Stromal cell of bone marrow (primary cell): ENCODE measurements at regions not wholly inside any gene's neighbourhood (a gene's known extent, or its start where the extent isn't known, plus 50 kb on each side); places are given as distances from the start of the nearest gene placed in this dataset.

Experiments used
- DNase-seq: peaks from one replicate; pipeline ENCODE4 v3.0.0-alpha.2; 2012; ENCODE audit warnings: low read depth

- no peak for DNase-seq
These were observed 309.5 kb downstream of the NDUFA10 start for GRCh38 chr2:239715606-239716005.

DNA sequence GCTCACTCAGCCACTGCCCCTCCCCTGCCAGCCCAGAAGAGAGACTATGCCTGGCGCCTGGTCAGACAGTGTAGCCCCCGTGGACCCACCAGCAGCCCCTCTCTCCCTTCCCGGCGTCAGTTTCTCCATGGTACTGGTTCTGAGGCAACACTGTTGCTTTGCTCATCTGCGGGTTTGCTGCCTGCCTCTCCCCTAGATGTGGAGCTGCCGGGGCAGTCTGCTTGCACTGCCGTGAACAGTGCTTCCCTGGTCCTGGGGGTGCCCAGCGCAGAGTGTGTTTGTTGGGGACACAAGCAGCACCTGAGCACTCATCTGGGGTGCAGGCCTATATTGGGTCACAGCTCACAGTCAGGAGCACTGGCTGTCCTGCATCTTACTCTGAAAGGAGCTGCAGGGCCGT is 309.9 kb downstream of the NDUFA10 start:
- DNase-seq: no peak

DNA sequence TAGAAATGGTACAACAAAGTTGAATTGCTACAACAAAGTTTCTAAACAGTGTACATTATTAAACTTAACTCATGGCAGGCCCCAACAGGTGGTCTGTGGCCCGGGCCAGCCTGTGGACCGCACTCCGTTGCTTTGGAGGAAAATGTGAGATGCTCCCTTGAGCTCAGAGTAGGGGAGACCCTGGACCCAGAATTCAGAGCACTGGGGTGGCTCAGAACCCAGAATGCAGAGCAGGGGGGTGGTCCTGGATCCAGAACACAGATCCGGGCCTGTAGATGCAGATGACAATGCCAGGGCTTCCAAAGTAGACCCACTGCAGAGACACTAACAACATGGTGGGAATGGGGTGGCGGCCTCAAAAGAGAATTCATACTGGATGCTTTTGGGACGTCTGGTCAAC is 311.0 kb downstream of the NDUFA10 start:
- DNase-seq: no peak

- no peak for DNase-seq
These were observed 311.9 kb upstream of the HDAC4 start for GRCh38 chr2:239712755-239713154.

GRCh38 chr2:239711911-239712570 is 311.2 kb upstream of the HDAC4 start:
- no peak for DNase-seq

DNA sequence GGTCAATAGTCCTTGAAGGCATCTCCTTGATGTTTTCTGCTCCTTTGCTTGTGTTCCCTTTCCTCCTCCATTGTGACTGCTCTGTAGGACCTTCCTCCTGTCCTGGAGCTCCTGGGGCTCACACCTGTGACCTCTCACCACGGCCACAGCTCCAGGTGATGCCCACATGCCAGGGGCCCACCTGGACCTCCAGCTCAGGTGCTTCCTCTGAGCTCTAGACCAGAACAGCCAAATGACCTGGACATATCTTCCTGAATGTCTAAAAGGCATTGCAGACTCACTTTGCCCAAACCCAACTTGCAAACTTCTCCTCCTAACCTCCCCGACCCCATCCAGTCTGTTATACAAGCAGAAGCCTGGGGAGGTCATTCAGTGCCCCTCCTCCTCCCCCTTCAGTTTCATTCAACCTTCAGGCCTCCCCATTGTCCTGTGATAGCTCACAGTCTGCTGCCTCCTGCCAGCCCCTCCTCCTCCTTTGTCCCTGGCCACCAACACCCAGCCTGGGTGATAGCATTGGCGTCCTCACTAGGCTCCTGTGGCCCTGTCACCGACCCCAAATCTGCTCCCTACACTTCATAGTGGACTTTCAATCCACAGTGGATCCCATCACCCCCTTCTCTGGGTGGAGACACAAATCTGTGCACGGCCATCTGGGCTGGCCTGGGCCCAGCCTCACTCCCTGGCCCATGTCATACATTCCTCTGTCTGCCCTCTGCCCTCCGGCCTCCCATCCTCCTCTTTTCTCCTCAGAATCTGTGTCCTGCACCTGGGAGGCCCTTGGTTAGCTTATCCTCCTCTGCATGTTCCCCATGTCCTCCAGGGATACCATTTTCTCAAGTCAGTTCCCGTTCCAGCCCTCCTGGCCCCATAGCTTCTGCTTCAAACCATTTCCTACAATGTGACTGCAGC is 310.4 kb upstream of the HDAC4 start:
- no peak for DNase-seq

GRCh38 chr2:239706367-239706766 is 305.5 kb upstream of the HDAC4 start:
- no peak for DNase-seq

DNA sequence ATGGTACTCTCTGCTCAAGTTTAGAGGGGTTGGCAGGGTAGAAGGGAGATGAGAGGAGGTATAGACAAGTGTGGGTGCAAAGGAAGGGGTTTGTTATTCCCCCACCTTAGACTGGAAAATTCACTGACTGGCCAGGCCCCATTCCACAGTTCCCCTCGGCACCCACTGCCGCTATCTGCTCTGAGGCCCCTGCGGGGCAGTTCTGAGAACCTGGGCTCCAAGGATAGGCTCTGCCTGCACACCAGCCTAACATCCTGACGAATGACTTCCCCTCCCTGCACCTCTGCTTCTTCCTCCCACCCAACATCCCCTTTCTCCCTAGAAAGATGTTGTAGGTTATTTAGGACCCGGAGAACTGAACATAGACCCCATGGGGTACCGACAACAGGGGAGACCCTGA is 303.9 kb upstream of the HDAC4 start:
- no peak for DNase-seq

DNA sequence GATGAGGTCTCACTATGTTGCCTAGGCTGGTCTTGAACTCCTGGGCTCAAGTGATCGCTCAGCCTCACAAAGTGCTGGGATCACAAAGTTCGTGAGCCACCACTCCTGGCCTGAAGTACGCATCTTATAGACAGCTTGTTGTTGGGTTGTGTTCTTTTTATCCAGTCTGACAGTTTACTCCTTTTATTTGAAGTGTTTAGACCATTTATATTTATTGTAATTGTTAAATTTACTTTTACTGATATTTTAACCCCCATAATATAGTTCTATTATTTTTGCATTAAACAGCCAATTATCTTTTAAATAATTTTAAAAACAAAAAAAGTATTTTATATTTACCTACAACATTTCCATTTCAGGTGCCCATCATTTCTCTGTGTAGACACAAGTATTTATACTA is 303.0 kb upstream of the HDAC4 start:
- no peak for DNase-seq

DNA sequence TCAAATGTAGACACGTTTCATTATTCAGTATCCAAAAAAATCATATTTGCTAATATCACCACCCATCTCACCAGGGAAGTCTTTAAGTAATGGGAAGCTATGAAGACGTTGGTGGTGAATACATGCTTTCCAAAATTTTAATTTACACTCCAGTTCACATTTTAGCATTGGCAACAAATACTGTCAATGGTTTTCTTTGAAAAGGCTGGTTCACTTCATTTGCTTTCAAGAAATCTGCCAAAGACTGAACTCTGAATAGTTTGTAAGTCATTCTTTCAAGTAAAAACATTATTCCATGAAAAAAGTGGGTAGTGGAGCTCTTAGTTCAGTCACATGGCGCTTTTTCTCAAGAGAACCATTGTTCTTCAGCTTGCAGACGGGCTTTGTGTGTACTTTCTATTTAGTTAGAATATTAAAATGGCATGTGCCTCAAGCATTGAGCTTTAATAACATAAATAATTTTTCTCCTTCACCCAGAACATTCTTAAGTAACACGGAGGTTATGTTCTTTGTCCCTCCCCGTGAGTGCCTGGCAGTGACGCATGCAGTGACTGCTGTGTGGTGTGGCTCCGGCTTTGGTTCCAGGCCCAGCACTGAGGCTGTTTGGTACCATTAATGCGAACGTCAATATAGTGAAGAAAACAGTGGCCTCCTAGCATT is 300.0 kb upstream of the HDAC4 start:
- DNase-seq: no peak

DNA sequence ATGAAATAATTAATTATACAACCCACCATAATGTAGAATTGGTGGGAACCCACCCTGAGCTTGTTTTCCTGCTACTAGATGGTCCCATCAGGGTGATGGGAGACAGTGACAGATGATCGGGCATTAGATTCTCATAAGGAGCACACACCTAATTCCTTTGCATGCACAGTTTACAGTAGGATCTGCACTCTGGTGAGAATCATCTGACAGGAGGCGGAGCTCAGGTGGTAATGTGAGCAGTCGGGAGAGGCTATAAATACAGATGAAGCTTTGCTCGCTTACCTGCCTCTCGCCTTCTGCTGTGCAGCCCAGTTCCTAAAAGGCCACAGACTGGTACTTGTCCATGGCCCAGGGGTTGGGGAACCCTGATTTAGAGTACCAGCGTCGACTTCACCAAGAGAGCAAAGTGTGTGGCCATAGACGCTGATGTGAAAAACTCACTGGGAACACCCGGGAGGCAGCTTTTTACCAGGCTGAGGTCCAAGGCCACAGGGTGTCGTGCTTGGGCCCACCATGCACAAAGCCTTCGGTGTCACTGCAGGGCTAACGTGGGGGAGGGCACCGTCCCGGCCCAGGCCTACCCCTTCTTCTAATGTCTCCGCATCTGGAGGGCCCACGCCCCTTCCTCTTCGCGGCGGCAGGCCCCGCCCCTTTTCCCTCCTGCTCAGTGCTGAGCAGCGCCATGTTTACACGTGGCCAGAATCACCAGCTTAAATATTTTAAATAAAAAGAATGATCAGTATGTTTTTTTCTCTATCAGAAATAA is 296.8 kb upstream of the HDAC4 start:
- no peak for DNase-seq

DNA sequence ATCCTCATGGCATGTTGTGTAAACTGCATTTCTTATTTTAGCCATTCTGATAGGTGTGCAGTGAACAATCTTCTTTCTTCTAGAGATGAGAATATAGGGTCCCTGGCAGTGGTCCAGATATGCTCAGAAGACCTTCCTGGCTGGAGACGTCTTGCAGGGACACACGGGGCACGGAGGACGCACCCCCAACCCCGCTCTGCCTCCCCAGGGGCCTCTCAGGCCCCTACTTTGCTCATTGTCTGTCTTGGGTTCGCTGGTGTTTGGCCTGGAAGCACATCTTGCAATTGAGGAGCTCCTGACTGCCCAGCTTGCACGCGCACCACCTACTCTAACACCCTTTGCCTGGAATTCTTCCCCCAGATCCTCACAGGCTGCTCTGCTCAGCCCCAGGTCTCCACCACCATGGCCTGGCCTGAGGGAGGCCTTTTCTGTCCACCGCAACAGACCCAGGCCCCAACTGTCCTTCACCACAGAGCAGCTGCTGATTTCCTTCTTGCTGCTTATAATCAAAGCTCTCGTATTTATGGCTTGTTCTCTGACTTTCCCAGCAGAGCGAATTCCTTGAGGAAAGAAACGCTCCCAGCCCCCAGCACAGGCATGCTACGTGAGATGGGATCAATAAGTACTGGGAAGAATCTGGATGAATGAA is 295.9 kb upstream of the HDAC4 start:
- no peak for DNase-seq

DNA sequence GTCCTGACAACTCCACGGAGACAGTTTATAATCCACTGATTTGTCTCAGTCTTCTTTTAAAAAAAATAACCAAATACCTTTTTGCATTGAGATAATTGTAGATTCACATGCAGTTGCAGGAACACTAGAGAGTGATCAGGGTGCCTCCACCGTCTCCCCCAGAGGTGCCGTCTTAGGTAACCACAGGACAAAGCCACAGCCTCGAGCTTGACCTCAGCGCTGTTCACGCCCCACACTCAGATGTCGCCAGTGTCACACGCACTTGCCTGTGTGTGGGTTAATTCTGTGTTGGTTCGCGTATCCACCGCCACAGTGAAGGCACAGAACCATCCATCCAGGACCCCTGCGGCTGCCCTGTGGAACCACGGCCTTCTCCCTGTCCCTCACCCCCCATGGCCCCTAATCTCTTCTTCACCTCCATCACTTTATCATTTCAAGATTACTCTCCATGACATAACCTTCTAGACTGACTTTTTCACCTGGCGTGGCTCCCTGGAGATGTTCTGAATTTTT is 295.0 kb upstream of the HDAC4 start:
- DNase-seq: no peak

GRCh38 chr2:239695106-239695727 is 294.4 kb upstream of the HDAC4 start:
- DNase-seq: no peak

- DNase-seq: no peak
These were observed 293.7 kb upstream of the HDAC4 start for GRCh38 chr2:239694487-239694886.

DNA sequence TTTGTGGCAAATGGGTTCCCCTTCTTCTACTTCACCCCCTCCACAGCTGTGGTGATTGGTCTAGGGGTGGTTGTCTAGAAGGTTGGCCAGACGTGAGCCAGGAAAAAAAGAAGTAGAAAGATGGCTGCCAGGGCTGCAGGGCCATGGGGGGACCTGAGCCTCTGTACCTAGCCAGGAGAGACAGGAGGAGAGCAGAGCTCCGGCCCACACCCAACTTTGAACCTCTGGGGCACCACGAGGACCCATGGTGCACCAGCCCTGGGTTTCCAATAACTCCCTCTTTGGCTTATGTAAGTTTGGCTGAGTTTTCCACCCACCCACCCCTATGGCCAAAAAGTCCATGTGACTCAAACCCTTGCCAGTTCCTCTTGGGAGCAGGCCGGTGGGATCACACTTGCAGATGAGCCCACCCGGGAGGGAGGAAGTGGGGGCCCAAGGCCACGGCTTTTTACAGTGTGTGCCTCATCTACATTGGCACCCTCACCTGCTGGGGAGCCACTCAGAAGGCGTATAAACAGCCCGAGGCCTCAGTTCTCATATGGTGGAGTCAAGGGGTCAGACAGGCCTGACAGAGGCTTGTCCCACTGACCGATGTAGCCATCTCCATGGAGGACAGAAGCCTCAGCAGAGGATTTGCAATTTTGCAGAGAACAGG is 293.1 kb upstream of the HDAC4 start:
- DNase-seq: no peak

GRCh38 chr2:239693330-239693729 is 292.5 kb upstream of the HDAC4 start:
- DNase-seq: no peak

- DNase-seq: no peak
These were observed 292.1 kb upstream of the HDAC4 start for GRCh38 chr2:239692919-239693318.

- no peak for DNase-seq
These were observed 291.6 kb upstream of the HDAC4 start for GRCh38 chr2:239692362-239692851.

DNA sequence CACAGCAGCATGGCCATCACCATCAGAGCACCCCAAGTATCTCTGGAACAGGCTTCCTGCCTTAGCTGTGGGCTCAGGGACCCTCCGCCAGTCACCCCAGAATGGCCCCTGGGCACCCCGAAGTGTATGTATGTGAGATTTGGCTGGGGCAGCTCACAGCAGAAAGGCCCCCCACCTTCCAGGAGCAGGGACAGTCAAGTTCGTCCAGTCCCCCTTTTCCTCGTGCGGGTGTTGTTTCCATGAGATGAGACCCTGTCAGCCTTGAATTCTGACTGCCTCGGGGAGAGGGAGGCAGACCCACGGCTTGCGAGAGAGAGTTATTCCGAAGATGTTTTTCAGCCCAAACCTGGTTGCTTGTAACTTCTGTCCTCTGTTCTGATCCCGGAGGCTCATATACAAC is 290.9 kb upstream of the HDAC4 start:
- DNase-seq: no peak
